ENCODE measurements at regions not wholly inside any gene's neighbourhood (a gene's known extent, or its start where the extent isn't known, plus 50 kb on each side); places are given as distances from the start of the nearest gene placed in this dataset.

DNA sequence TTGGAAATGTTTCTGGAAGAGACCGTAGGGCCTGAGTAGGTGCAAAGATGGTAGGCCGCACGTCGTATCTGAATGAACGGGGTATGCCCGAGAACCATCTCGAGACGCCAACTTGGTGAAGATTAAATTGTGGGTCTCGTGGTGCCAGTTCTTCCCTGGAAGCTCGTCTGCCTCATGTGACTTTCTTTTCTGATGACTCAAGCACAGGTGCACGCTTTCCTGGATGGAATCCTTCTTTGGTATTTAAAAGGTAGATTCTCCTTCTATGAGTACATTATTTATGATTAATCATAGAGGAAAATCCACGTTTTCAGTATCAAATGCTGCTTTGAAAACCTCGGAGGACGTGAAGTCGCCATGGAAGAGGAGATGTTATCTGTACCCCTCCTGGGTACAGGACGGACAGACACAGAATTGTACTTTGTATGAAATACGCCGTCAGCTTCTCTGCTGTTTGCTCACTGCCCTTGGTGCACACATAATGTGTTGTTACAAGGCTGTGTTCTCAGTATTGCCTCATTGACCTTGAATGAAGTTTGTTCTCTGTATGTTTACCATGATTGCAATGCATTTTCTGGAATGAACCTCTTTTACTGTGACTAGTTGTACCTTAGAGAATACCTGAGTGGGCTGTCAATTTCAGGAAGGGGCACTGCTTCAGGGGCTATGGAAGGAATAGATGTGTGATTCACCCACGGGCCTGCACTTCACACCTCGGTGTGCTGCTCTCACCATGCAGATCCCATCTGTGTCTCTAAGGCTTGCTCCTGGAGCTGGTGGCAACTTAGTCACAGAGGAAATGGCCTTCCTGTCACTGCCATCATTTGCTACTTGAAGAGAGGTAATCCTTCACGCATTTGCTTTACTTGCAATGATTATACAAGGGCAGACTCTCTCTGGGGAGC lies 137.3 kb upstream of the RTL1 start (continued):
- TF ChIP-seq, protein P1, sequence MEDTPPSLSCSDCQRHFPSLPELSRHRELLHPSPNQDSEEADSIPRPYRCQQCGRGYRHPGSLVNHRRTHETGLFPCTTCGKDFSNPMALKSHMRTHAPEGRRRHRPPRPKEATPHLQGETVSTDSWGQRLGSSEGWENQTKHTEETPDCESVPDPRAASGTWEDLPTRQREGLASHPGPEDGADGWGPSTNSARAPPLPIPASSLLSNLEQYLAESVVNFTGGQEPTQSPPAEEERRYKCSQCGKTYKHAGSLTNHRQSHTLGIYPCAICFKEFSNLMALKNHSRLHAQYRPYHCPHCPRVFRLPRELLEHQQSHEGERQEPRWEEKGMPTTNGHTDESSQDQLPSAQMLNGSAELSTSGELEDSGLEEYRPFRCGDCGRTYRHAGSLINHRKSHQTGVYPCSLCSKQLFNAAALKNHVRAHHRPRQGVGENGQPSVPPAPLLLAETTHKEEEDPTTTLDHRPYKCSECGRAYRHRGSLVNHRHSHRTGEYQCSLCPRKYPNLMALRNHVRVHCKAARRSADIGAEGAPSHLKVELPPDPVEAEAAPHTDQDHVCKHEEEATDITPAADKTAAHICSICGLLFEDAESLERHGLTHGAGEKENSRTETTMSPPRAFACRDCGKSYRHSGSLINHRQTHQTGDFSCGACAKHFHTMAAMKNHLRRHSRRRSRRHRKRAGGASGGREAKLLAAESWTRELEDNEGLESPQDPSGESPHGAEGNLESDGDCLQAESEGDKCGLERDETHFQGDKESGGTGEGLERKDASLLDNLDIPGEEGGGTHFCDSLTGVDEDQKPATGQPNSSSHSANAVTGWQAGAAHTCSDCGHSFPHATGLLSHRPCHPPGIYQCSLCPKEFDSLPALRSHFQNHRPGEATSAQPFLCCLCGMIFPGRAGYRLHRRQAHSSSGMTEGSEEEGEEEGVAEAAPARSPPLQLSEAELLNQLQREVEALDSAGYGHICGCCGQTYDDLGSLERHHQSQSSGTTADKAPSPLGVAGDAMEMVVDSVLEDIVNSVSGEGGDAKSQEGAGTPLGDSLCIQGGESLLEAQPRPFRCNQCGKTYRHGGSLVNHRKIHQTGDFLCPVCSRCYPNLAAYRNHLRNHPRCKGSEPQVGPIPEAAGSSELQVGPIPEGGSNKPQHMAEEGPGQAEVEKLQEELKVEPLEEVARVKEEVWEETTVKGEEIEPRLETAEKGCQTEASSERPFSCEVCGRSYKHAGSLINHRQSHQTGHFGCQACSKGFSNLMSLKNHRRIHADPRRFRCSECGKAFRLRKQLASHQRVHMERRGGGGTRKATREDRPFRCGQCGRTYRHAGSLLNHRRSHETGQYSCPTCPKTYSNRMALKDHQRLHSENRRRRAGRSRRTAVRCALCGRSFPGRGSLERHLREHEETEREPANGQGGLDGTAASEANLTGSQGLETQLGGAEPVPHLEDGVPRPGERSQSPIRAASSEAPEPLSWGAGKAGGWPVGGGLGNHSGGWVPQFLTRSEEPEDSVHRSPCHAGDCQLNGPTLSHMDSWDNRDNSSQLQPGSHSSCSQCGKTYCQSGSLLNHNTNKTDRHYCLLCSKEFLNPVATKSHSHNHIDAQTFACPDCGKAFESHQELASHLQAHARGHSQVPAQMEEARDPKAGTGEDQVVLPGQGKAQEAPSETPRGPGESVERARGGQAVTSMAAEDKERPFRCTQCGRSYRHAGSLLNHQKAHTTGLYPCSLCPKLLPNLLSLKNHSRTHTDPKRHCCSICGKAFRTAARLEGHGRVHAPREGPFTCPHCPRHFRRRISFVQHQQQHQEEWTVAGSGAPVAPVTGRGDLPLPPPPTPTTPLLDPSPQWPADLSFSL (CRISPR knock-in tag; IDR thresholded peaks at IDR 0.05), result no peak
- TF ChIP-seq ZNF709 (CRISPR knock-in tag; IDR thresholded peaks at IDR 0.05), result no peak
- TF ChIP-seq, protein P2, sequence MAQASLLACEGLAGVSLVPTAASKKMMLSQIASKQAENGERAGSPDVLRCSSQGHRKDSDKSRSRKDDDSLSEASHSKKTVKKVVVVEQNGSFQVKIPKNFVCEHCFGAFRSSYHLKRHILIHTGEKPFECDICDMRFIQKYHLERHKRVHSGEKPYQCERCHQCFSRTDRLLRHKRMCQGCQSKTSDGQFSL (CRISPR knock-in tag; IDR thresholded peaks at IDR 0.05), result no peak
- no peak for TF ChIP-seq NFE2L1 (CRISPR knock-in tag; IDR thresholded peaks at IDR 0.05; ENCODE audit: borderline replicate concordance)
- TF ChIP-seq NR2F6 (IDR thresholded peaks at IDR 0.05), result peak; percentile 87
- TF ChIP-seq NR2F6 (CRISPR knock-in tag; IDR thresholded peaks at IDR 0.05), result peak; percentile 83
- no peak for TF ChIP-seq ZNF33B (CRISPR knock-in tag; IDR thresholded peaks at IDR 0.05)
- TF ChIP-seq HNRNPUL1 (IDR thresholded peaks at IDR 0.05; ENCODE audit: low read depth, low read length), result no peak
- TF ChIP-seq TEAD3 (CRISPR knock-in tag; optimal IDR thresholded peaks at IDR 0.05; ENCODE audit: borderline replicate concordance), result peak; percentile 86
- TF ChIP-seq ZNF607 (CRISPR knock-in tag; IDR thresholded peaks at IDR 0.05; ENCODE audit: borderline replicate concordance), result peak; percentile 68; the same call in 1 of the 2 replicates
- no peak for TF ChIP-seq ZNF713 (CRISPR knock-in tag; IDR thresholded peaks at IDR 0.05)
- TF ChIP-seq ZBTB42 (CRISPR knock-in tag; IDR thresholded peaks at IDR 0.05), result no peak
- TF ChIP-seq, protein P3, sequence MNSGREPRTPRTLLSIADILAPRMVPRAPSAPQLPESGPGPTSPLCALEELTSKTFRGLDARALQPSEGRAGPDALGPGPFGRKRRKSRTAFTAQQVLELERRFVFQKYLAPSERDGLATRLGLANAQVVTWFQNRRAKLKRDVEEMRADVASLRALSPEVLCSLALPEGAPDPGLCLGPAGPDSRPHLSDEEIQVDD (CRISPR knock-in tag; IDR thresholded peaks at IDR 0.05; ENCODE audit: borderline replicate concordance), result no peak
- TF ChIP-seq, protein P4, sequence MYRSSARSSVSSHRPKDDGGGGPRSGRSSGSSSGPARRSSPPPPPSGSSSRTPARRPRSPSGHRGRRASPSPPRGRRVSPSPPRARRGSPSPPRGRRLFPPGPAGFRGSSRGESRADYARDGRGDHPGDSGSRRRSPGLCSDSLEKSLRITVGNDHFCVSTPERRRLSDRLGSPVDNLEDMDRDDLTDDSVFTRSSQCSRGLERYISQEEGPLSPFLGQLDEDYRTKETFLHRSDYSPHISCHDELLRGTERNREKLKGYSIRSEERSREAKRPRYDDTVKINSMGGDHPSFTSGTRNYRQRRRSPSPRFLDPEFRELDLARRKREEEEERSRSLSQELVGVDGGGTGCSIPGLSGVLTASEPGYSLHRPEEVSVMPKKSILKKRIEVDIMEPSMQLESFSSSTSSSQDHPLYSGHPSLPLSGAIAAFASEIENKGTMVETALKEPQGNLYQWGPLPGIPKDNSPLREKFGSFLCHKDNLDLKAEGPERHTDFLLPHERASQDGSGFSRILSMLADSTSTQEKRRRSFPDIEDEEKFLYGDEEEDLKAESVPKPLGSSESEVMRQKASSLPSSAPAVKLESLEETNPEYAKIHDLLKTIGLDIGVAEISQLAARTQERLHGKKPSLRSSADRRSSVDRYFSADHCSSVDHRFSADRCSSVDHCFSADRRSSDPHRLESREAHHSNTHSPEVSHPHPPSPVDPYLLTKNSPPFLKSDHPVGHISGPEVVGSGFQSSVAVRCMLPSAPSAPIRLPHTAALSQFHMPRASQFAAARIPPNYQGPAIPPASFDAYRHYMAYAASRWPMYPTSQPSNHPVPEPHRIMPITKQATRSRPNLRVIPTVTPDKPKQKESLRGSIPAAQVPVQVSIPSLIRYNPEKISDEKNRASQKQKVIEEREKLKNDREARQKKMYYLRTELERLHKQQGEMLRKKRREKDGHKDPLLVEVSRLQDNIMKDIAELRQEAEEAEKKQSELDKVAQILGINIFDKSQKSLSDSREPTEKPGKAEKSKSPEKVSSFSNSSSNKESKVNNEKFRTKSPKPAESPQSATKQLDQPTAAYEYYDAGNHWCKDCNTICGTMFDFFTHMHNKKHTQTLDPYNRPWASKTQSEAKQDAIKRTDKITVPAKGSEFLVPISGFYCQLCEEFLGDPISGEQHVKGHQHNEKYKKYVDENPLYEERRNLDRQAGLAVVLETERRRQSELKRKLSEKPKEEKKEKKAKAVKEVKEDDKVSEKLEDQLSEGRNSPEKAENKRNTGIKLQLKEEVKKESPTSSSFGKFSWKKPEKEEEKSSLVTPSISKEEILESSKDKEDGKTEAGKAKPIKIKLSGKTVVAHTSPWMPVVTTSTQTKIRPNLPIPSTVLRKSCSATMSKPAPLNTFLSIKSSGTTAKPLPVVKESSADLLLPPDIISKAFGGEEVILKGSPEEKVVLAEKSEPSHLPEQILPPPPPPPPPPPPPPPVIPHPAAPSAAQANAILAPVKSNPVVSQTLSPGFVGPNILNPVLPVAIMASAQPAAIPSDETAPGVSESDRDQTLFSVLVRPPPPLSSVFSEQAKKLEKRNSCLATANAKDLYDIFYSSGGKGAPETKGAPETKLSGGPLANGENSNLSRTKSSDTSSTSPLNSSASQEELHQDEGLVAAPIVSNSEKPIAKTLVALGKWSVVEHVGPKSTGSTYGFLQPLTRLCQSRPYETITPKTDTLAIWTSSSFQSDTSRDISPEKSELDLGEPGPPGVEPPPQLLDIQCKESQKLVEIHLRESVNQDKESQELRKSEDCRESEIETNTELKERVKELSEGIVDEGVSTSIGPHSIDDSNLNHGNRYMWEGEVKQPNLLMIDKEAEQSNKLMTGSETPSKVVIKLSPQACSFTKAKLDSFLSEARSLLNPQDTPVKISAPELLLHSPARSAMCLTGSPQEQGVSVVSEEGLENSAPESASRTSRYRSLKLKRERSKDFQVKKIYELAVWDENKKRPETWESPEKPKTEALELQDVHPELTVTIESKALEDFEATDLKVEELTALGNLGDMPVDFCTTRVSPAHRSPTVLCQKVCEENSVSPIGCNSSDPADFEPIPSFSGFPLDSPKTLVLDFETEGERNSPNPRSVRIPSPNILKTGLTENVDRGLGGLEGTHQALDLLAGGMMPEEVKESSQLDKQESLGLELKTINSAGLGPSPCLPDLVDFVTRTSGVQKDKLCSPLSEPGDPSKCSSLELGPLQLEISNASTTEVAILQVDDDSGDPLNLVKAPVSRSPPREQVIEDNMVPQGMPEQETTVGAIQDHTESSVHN (CRISPR knock-in tag; IDR thresholded peaks at IDR 0.05), result no peak
